ENCODE measurements at regions not wholly inside any gene's neighbourhood (a gene's known extent, or its start where the extent isn't known, plus 50 kb on each side); places are given as distances from the start of the nearest gene placed in this dataset.
"Not testable (repeated sequence)": the region's sequence is repeated elsewhere in the genome, so short reads cannot be mapped to it uniquely, and the experiment has no call there.

GRCh38 chr4:4019071-4019470, 207.7 kb downstream of the OTOP1 start:
- not testable (repeated sequence) for H3K79me2 ChIP-seq (ENCODE audit: insufficient read depth, low read length); H3K27ac ChIP-seq (ENCODE audit: low read depth, low read length); H3K4me3 ChIP-seq (ENCODE audit: insufficient read depth, low read length, poor library complexity, severe bottlenecking); H3K36me3 ChIP-seq (ENCODE audit: low read length); H2AFZ ChIP-seq (ENCODE audit: low read depth, low read length, severe bottlenecking); H4K20me1 ChIP-seq (ENCODE audit: low read depth, low read length); H3K9me3 ChIP-seq (ENCODE audit: insufficient read depth, low read length); H3K27me3 ChIP-seq (ENCODE audit: low read length); H3K9ac ChIP-seq (ENCODE audit: low read length); H3K9me2 ChIP-seq (replicated peaks; ENCODE audit: insufficient read depth, low read length); H3K4me2 ChIP-seq (ENCODE audit: low read depth, low read length, poor library complexity, severe bottlenecking); H3F3A ChIP-seq (ENCODE audit: insufficient read depth)

- not testable (repeated sequence) for H3K9me2 ChIP-seq (replicated peaks; ENCODE audit: insufficient read depth, low read length); H4K20me1 ChIP-seq (ENCODE audit: low read depth, low read length); H3K36me3 ChIP-seq (ENCODE audit: low read length); H3K4me2 ChIP-seq (ENCODE audit: low read depth, low read length, poor library complexity, severe bottlenecking); H3F3A ChIP-seq (ENCODE audit: insufficient read depth); H3K9me3 ChIP-seq (ENCODE audit: insufficient read depth, low read length); H2AFZ ChIP-seq (ENCODE audit: low read depth, low read length, severe bottlenecking); H3K9ac ChIP-seq (ENCODE audit: low read length); H3K27ac ChIP-seq (ENCODE audit: low read depth, low read length); H3K27me3 ChIP-seq (ENCODE audit: low read length); H3K79me2 ChIP-seq (ENCODE audit: insufficient read depth, low read length); H3K4me3 ChIP-seq (ENCODE audit: insufficient read depth, low read length, poor library complexity, severe bottlenecking)
These were observed 205.6 kb downstream of the OTOP1 start for GRCh38 chr4:4021161-4021560.

DNA sequence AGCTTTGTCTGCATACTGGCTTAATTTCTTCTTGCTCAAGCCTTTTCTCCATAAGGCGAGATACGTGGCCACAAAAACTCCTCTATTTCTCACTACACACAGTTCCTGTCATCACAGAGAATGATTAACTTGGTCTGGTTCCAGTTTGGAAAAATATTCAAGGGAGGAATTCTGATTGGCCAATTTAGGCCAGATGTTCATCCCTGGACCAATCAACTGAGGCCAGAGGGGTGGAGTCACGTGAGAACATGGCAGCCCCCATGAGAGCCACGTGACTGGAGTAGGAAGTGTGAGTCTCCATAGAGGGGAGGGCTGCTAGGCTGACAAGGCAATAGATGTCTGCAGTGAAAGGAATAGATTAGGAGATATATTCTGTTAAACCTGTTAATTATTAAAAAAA, 200.0 kb downstream of the OTOP1 start:
- not testable (repeated sequence) for H3K27me3 ChIP-seq (ENCODE audit: low read length); H3K36me3 ChIP-seq (ENCODE audit: low read length); H3F3A ChIP-seq (ENCODE audit: insufficient read depth); H3K9me2 ChIP-seq (replicated peaks; ENCODE audit: insufficient read depth, low read length); H4K20me1 ChIP-seq (ENCODE audit: low read depth, low read length); H3K9me3 ChIP-seq (ENCODE audit: insufficient read depth, low read length); H3K4me2 ChIP-seq (ENCODE audit: low read depth, low read length, poor library complexity, severe bottlenecking); H3K79me2 ChIP-seq (ENCODE audit: insufficient read depth, low read length); H3K27ac ChIP-seq (ENCODE audit: low read depth, low read length); H3K9ac ChIP-seq (ENCODE audit: low read length); H2AFZ ChIP-seq (ENCODE audit: low read depth, low read length, severe bottlenecking); H3K4me3 ChIP-seq (ENCODE audit: insufficient read depth, low read length, poor library complexity, severe bottlenecking)

- not testable (repeated sequence) for H3K9me3 ChIP-seq (ENCODE audit: insufficient read depth, low read length); H3K27me3 ChIP-seq (ENCODE audit: low read length); H4K20me1 ChIP-seq (ENCODE audit: low read depth, low read length); H3K9me2 ChIP-seq (replicated peaks; ENCODE audit: insufficient read depth, low read length); H3K4me3 ChIP-seq (ENCODE audit: insufficient read depth, low read length, poor library complexity, severe bottlenecking); H2AFZ ChIP-seq (ENCODE audit: low read depth, low read length, severe bottlenecking); H3F3A ChIP-seq (ENCODE audit: insufficient read depth); H3K36me3 ChIP-seq (ENCODE audit: low read length); H3K27ac ChIP-seq (ENCODE audit: low read depth, low read length); H3K79me2 ChIP-seq (ENCODE audit: insufficient read depth, low read length); H3K4me2 ChIP-seq (ENCODE audit: low read depth, low read length, poor library complexity, severe bottlenecking); H3K9ac ChIP-seq (ENCODE audit: low read length)
These were observed 198.0 kb downstream of the OTOP1 start for GRCh38 chr4:4028752-4029151.

- not testable (repeated sequence) for H3K27ac ChIP-seq (ENCODE audit: low read depth, low read length); H3K4me2 ChIP-seq (ENCODE audit: low read depth, low read length, poor library complexity, severe bottlenecking); H3K4me3 ChIP-seq (ENCODE audit: insufficient read depth, low read length, poor library complexity, severe bottlenecking); H3K9me3 ChIP-seq (ENCODE audit: insufficient read depth, low read length); H3F3A ChIP-seq (ENCODE audit: insufficient read depth); H3K9me2 ChIP-seq (replicated peaks; ENCODE audit: insufficient read depth, low read length); H3K79me2 ChIP-seq (ENCODE audit: insufficient read depth, low read length); H3K9ac ChIP-seq (ENCODE audit: low read length); H3K27me3 ChIP-seq (ENCODE audit: low read length); H2AFZ ChIP-seq (ENCODE audit: low read depth, low read length, severe bottlenecking); H4K20me1 ChIP-seq (ENCODE audit: low read depth, low read length); H3K36me3 ChIP-seq (ENCODE audit: low read length)
These were observed 196.2 kb downstream of the OTOP1 start for GRCh38 chr4:4030509-4030908.

DNA sequence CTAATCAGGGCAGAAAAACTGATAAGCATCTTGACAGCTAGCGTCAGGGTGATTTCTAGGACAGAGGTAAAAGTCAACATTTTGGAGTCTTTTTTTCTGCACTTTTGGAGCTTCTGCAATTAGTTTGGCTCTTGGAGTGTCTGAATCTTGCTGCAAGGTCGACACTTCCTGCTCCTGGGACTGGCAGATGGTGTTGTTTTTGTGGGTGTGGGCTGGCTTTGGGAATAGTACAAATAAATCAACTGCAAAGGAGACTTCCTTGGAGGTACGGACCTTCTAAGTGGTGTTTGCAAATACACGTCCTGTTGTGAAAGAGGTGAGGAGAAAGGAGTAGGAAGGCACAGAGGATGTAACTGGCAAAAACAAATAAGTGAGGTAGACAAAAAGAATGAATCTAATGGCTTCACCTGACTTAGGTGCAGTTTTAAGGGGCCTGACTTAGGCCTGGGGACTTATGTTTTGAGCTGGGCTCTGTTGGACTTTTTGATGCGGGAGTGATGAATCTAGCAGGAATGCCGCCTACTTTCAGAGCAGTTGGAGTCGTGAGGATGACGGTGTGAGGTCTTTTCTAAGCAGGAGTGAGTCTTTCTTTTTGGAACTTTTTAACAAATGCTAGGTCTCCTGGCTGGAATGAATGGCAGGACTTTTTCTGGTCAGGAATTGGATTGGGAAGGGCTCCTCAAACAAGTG, 195.1 kb downstream of the OTOP1 start:
- H4K20me1 ChIP-seq (ENCODE audit: low read depth, low read length); H3K4me2 ChIP-seq (ENCODE audit: low read depth, low read length, poor library complexity, severe bottlenecking); H3K36me3 ChIP-seq (ENCODE audit: low read length); H3K79me2 ChIP-seq (ENCODE audit: insufficient read depth, low read length); H3K9ac ChIP-seq (ENCODE audit: low read length); H3F3A ChIP-seq (ENCODE audit: insufficient read depth); H3K9me2 ChIP-seq (replicated peaks; ENCODE audit: insufficient read depth, low read length); H3K9me3 ChIP-seq (ENCODE audit: insufficient read depth, low read length); H3K4me3 ChIP-seq (ENCODE audit: insufficient read depth, low read length, poor library complexity, severe bottlenecking); H3K27ac ChIP-seq (ENCODE audit: low read depth, low read length); H2AFZ ChIP-seq (ENCODE audit: low read depth, low read length, severe bottlenecking); H3K27me3 ChIP-seq (ENCODE audit: low read length): not testable (repeated sequence)

GRCh38 chr4:4032364-4032763, 194.4 kb downstream of the OTOP1 start:
- H2AFZ ChIP-seq (ENCODE audit: low read depth, low read length, severe bottlenecking); H3K4me2 ChIP-seq (ENCODE audit: low read depth, low read length, poor library complexity, severe bottlenecking); H3K9me3 ChIP-seq (ENCODE audit: insufficient read depth, low read length); H3K9me2 ChIP-seq (replicated peaks; ENCODE audit: insufficient read depth, low read length); H3K4me3 ChIP-seq (ENCODE audit: insufficient read depth, low read length, poor library complexity, severe bottlenecking); H3K9ac ChIP-seq (ENCODE audit: low read length); H3K36me3 ChIP-seq (ENCODE audit: low read length); H3K27ac ChIP-seq (ENCODE audit: low read depth, low read length); H3K79me2 ChIP-seq (ENCODE audit: insufficient read depth, low read length); H3K27me3 ChIP-seq (ENCODE audit: low read length); H4K20me1 ChIP-seq (ENCODE audit: low read depth, low read length); H3F3A ChIP-seq (ENCODE audit: insufficient read depth): not testable (repeated sequence)

GRCh38 chr4:4032801-4033605, 193.7 kb downstream of the OTOP1 start:
- not testable (repeated sequence) for H3K79me2 ChIP-seq (ENCODE audit: insufficient read depth, low read length); H3K9me3 ChIP-seq (ENCODE audit: insufficient read depth, low read length); H3K27me3 ChIP-seq (ENCODE audit: low read length); H3K9ac ChIP-seq (ENCODE audit: low read length); H4K20me1 ChIP-seq (ENCODE audit: low read depth, low read length); H3K4me2 ChIP-seq (ENCODE audit: low read depth, low read length, poor library complexity, severe bottlenecking); H3K36me3 ChIP-seq (ENCODE audit: low read length); H3K27ac ChIP-seq (ENCODE audit: low read depth, low read length); H2AFZ ChIP-seq (ENCODE audit: low read depth, low read length, severe bottlenecking); H3F3A ChIP-seq (ENCODE audit: insufficient read depth); H3K4me3 ChIP-seq (ENCODE audit: insufficient read depth, low read length, poor library complexity, severe bottlenecking); H3K9me2 ChIP-seq (replicated peaks; ENCODE audit: insufficient read depth, low read length)
